SK-N-SH treated with all-trans-retinoic acid at 6 μM for 48 hours (cell line): ENCODE measurements at regions not wholly inside any gene's neighbourhood (a gene's known extent, or its start where the extent isn't known, plus 50 kb on each side); places are given as distances from the start of the nearest gene placed in this dataset.

Experiments
- OSR1 ChIP-seq: fragments of 250-450 bp; sonication (Bioruptor Pico); IDR thresholded peaks from 2 replicates; pipeline ENCODE4 v1.8.0; 2022; ENCODE audit warnings: moderate library complexity, mild to moderate bottlenecking, inconsistent platforms
- RARB ChIP-seq: fragments of 250-450 bp; sonication (Bioruptor Pico); IDR thresholded peaks from 2 replicates; pipeline ENCODE4 v1.8.0; 2021; ENCODE audit warnings: mild to moderate bottlenecking, moderate library complexity
- TOX ChIP-seq: fragments of 250-450 bp; sonication (Bioruptor Pico); IDR thresholded peaks from 2 replicates; pipeline ENCODE4 v1.8.0; 2021; ENCODE audit warnings: mild to moderate bottlenecking, moderate library complexity, borderline replicate concordance
- TF ChIP-seq, protein P1 (sequence below): fragments of 250-450 bp; sonication (Bioruptor Pico); IDR thresholded peaks from 2 replicates; pipeline ENCODE4 v1.8.0; 2020; ENCODE audit warnings: mild to moderate bottlenecking, moderate library complexity, borderline replicate concordance

DNA sequence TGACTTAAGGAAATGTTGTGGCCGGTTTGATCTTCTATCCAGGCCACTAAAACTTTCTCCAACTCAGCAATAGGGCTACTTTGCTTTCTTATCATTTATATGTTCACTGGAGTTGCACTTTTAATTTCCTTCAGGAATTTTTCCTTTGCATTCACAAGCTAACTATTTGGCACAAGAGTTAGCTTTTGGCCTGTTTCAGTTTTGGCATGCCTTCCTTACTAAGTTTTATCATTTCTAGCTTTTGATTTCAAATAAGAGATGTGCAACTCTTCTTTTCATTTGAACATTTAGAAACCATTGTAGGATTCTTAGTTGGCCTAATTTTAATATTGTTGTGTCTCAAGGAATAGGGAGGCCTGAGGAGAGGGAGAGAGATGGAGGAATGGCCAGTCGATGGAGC is 79.8 kb upstream of the TLL1 start:
- TF ChIP-seq OSR1 (CRISPR knock-in tag) (no peak), TOX (CRISPR knock-in tag) (no peak), RARB (no peak)
- TF ChIP-seq, protein P1, sequence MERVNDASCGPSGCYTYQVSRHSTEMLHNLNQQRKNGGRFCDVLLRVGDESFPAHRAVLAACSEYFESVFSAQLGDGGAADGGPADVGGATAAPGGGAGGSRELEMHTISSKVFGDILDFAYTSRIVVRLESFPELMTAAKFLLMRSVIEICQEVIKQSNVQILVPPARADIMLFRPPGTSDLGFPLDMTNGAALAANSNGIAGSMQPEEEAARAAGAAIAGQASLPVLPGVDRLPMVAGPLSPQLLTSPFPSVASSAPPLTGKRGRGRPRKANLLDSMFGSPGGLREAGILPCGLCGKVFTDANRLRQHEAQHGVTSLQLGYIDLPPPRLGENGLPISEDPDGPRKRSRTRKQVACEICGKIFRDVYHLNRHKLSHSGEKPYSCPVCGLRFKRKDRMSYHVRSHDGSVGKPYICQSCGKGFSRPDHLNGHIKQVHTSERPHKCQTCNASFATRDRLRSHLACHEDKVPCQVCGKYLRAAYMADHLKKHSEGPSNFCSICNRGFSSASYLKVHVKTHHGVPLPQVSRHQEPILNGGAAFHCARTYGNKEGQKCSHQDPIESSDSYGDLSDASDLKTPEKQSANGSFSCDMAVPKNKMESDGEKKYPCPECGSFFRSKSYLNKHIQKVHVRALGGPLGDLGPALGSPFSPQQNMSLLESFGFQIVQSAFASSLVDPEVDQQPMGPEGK (CRISPR knock-in tag): no peak
